Endothelial cell of umbilical vein (primary cell): ENCODE measurements at regions not wholly inside any gene's neighbourhood (a gene's known extent, or its start where the extent isn't known, plus 50 kb on each side); places are given as distances from the start of the nearest gene placed in this dataset.

ENCODE experiments used
- BruUV-seq: library from RNA; stranded (reverse); fragments of 400-500 nt; replicated peaks from 2 replicates; lab custom pipeline; 2021; lab: Mats Ljungman, UMichigan
- CTCF ChIA-PET: fragments of 300-600, 350-600 bp; sonication (Branson Sonifier 250); formaldehyde crosslinking; loops from one replicate; lab custom pipeline; 2021; ENCODE audit warnings: antibody characterized with exemption, inconsistent platforms; lab: Charles Lee
- POLR2A ChIA-PET: fragments of 300-600, 350-600 bp; sonication (Branson Sonifier 250); formaldehyde crosslinking; loops from one replicate; lab custom pipeline; 2021; ENCODE audit warnings: antibody characterized with exemption, inconsistent platforms; lab: Charles Lee
- DNase-seq: peaks from one replicate; pipeline ENCODE4 v3.0.0-alpha.2; 2011; ENCODE audit warnings: low read depth, low spot score
- FAIRE-seq: peaks from 2 replicates; lab custom pipeline; 2011; peaks lifted over from hg19 to GRCh38; lab: Jason Lieb, UNC
- H2AFZ ChIP-seq: 2 replicates; pipeline ENCODE4 v1.6.0; 2012; ENCODE audit warnings: low read depth, low read length, control low read depth, inconsistent platforms
- H3K27ac ChIP-seq: 2 replicates; pipeline ENCODE4 v1.5.1; 2011; ENCODE audit warnings: low read depth, mild to moderate bottlenecking, control low read depth, low read length, moderate library complexity; ENCODE audit not compliant: insufficient read depth
- H3K27me3 ChIP-seq, 2 experiments: 2 replicates each; pipeline versions ENCODE4 v1.6.0 to v1.6.1; 2011; ENCODE audit warnings: low read length in 2 of 2, mixed read lengths in 1 of 2; ENCODE audit not compliant: control insufficient read depth in 2 of 2, insufficient read depth in 2 of 2
- H3K36me3 ChIP-seq, 2 experiments: 2 replicates in 1 of 2; 3 replicates in 1 of 2; pipeline ENCODE4 v1.5.1; 2011; ENCODE audit warnings: low read length in 2 of 2, mild to moderate bottlenecking in 1 of 2, moderate library complexity in 1 of 2; ENCODE audit not compliant: control insufficient read depth in 2 of 2, insufficient read depth in 2 of 2; ENCODE audit errors: extremely low read depth in 1 of 2
- H3K4me1 ChIP-seq: 3 replicates; pipeline ENCODE4 v1.5.1; 2011; ENCODE audit warnings: mild to moderate bottlenecking, low read length; ENCODE audit not compliant: control insufficient read depth, insufficient read depth; ENCODE audit errors: extremely low read depth
- H3K4me2 ChIP-seq: 2 replicates; pipeline ENCODE4 v1.6.1; 2011; ENCODE audit warnings: low read length, control low read depth, mixed read lengths; ENCODE audit not compliant: insufficient read depth
- H3K4me3 ChIP-seq, 3 experiments: fragments of 200-600 bp in 1 of 3; sonication (generic), shearing (Covaris generic) in 1 of 3; replicated peaks in 1 of 3; 2 replicates each; pipeline ENCODE4 v1.5.1; 2011 to 2016; ENCODE audit warnings: control low read depth in 3 of 3, low read length in 3 of 3, mild to moderate bottlenecking in 2 of 3, inconsistent platforms in 1 of 3, low read depth in 1 of 3, moderate library complexity in 1 of 3; ENCODE audit not compliant: insufficient read depth in 1 of 3
- H3K79me2 ChIP-seq: 2 replicates; pipeline ENCODE4 v1.6.0; 2012; ENCODE audit warnings: low read length, inconsistent platforms; ENCODE audit not compliant: control insufficient read depth, insufficient read depth
- H3K9ac ChIP-seq: replicated peaks from 2 replicates; pipeline ENCODE3; 2011; ENCODE audit warnings: low read length, control low read depth; ENCODE audit not compliant: insufficient read depth; ENCODE audit errors: extremely low read depth
- H3K9me1 ChIP-seq: replicated peaks from 3 replicates; pipeline ENCODE4 v1.6.0; 2011; ENCODE audit warnings: mild to moderate bottlenecking, low read length; ENCODE audit not compliant: control insufficient read depth, insufficient read depth; ENCODE audit errors: extremely low read depth
- H3K9me3 ChIP-seq: replicated peaks from 2 replicates; pipeline ENCODE4 v1.5.1; 2012; ENCODE audit warnings: low read length, inconsistent platforms; ENCODE audit not compliant: control insufficient read depth, insufficient read depth
- H4K20me1 ChIP-seq: replicated peaks from 2 replicates; pipeline ENCODE3; 2011; ENCODE audit warnings: mild to moderate bottlenecking, low read length; ENCODE audit not compliant: control insufficient read depth, insufficient read depth; ENCODE audit errors: extremely low read depth
- CTCF ChIP-seq, 2 donors: IDR thresholded peaks; 1 replicate in 1 of 2; 2 replicates in 1 of 2; pipeline ENCODE4 v1.5.1; 2011; ENCODE audit warnings: low read length in 2 of 2, mild to moderate bottlenecking in 2 of 2, moderate library complexity in 2 of 2, control low read depth in 1 of 2, inconsistent platforms in 1 of 2, low read depth in 1 of 2; ENCODE audit not compliant: insufficient read depth in 1 of 2; ENCODE audit errors: extremely low read depth in 1 of 2
- EZH2 ChIP-seq: IDR thresholded peaks from 2 replicates; pipeline ENCODE4 v1.6.1; 2012; ENCODE audit warnings: borderline replicate concordance, low read depth, mild to moderate bottlenecking, moderate library complexity, low read length, inconsistent platforms; ENCODE audit not compliant: severe bottlenecking
- FOS ChIP-seq: IDR thresholded peaks from 2 replicates; pipeline ENCODE4 v1.6.1; 2011; ENCODE audit warnings: mild to moderate bottlenecking, low read length, moderate library complexity, borderline replicate concordance; ENCODE audit not compliant: insufficient read depth
- GATA2 ChIP-seq: IDR thresholded peaks from 2 replicates; pipeline ENCODE4 v1.7.0; 2011; ENCODE audit warnings: low read depth, mild to moderate bottlenecking, moderate library complexity, mixed read lengths, low read length; ENCODE audit not compliant: insufficient read length, insufficient read depth
- JUN ChIP-seq: IDR thresholded peaks from 2 replicates; pipeline ENCODE4 v1.6.1; 2011; ENCODE audit warnings: borderline replicate concordance, low read depth; ENCODE audit not compliant: insufficient read length, insufficient read depth
- MAX ChIP-seq: IDR thresholded peaks from 2 replicates; pipeline ENCODE4 v1.6.1; 2011; ENCODE audit not compliant: insufficient read depth, insufficient read length
- MYC ChIP-seq: IDR thresholded peaks from one replicate; pipeline ENCODE4 v1.6.1; 2011; ENCODE audit warnings: mild to moderate bottlenecking, low read depth, low read length
- POLR2A ChIP-seq: IDR thresholded peaks from 2 replicates; pipeline ENCODE4 v1.6.1; 2012; ENCODE audit warnings: low read depth, mild to moderate bottlenecking, control low read depth, low read length
- POLR2AphosphoS5 ChIP-seq: IDR thresholded peaks from 2 replicates; pipeline ENCODE4 v1.6.1; 2012; ENCODE audit warnings: low read depth, mild to moderate bottlenecking, control low read depth, low read length, moderate library complexity; ENCODE audit not compliant: insufficient read depth
- dilution Hi-C: fragments of 300-500 bp; cut with MboI; formaldehyde crosslinking; loops from one replicate; pipeline ENCODE4 v1.15.0; 2019; ENCODE audit warnings: low sequenced_read_pairs; ENCODE audit not compliant: extremely low pct_ligation_motif_present
- intact Hi-C: fragments of 100-400 bp; cut with micrococcal nuclease; formaldehyde crosslinking; loops from one replicate; pipeline ENCODE4 v1.10.0; 2022

- intact Hi-C loops: no loop called here
- BruUV-seq: no TSS peak
- H3K9me1 ChIP-seq: no peaks in the 10 kb centered on the region
- no peaks in the 10 kb centered on the region for H3K36me3 ChIP-seq
- no peak overlapping the region for H2AFZ ChIP-seq
- CTCF ChIA-PET: no interaction called here
- no peak overlapping the region for H3K4me2 ChIP-seq
- POLR2A ChIA-PET: no interaction called here
- dilution Hi-C loops: no loop called here
- H3K9me3 ChIP-seq: no peaks in the 10 kb centered on the region
- no peaks in the 10 kb centered on the region for H3K4me1 ChIP-seq
- H3K4me3 ChIP-seq: no peak overlapping the region
- FAIRE-seq (no peak), DNase-seq (no peak)
- no peaks in the 10 kb centered on the region for H4K20me1 ChIP-seq
- H3K27me3 ChIP-seq: no peaks in the 10 kb centered on the region
- no peak overlapping the region for H3K27ac ChIP-seq
- H3K9ac ChIP-seq: no peak overlapping the region
- TF ChIP-seq POLR2AphosphoS5 (no peak), FOS (no peak), MAX (no peak), POLR2A (no peak), MYC (no peak), EZH2 (no peak), CTCF (IDR thresholded peaks at IDR 0.05; ENCODE audit: extremely low read depth in 1 of 2, insufficient read depth in 1 of 2, low read depth in 1 of 2, low read length in 2 of 2) (no peak), GATA2 (no peak), JUN (no peak)
- no peaks in the 10 kb centered on the region for H3K79me2 ChIP-seq
Observed at GRCh38 chr1:115230281-115230680, 107.8 kb downstream of the NGF start.
